GM12875 (cell line): ENCODE measurements at regions not wholly inside any gene's neighbourhood (a gene's known extent, or its start where the extent isn't known, plus 50 kb on each side); places are given as distances from the start of the nearest gene placed in this dataset.

ENCODE experiments used
- H3K4me3 ChIP-seq: one replicate; pipeline ENCODE4 v1.5.1; 2011; ENCODE audit warnings: low read depth, low read length, control low read depth
- CTCF ChIP-seq: IDR thresholded peaks from 2 replicates; pipeline ENCODE4 v1.5.1; 2011; ENCODE audit warnings: low read depth, mild to moderate bottlenecking, control low read depth, inconsistent platforms, low read length, moderate library complexity, borderline replicate concordance; ENCODE audit not compliant: insufficient read depth

- TF ChIP-seq CTCF: no peak
- H3K4me3 ChIP-seq: no peak overlapping the region
These were observed 124.8 kb downstream of the SST start for GRCh38 chr3:187545366-187545765.

- no peak overlapping the region for H3K4me3 ChIP-seq
- no peak for TF ChIP-seq CTCF
These were observed 125.9 kb downstream of the SST start for GRCh38 chr3:187544326-187544725.

- TF ChIP-seq CTCF: no peak
- no peak overlapping the region for H3K4me3 ChIP-seq
These were observed 129.3 kb downstream of the SST start for GRCh38 chr3:187540847-187541246.

- TF ChIP-seq CTCF: no peak
- no peak overlapping the region for H3K4me3 ChIP-seq
These were observed 134.0 kb downstream of the SST start for GRCh38 chr3:187536185-187536584.

- no peak overlapping the region for H3K4me3 ChIP-seq
- no peak for TF ChIP-seq CTCF
These were observed 136.4 kb downstream of the SST start for GRCh38 chr3:187533797-187534196.

- no peak for TF ChIP-seq CTCF
- H3K4me3 ChIP-seq: no peak overlapping the region
These were observed 138.4 kb downstream of the SST start for GRCh38 chr3:187531831-187532230.

- TF ChIP-seq CTCF: no peak
- no peak overlapping the region for H3K4me3 ChIP-seq
These were observed 147.3 kb downstream of the SST start for GRCh38 chr3:187522890-187523289.
